ENCODE measurements at regions not wholly inside any gene's neighbourhood (a gene's known extent, or its start where the extent isn't known, plus 50 kb on each side); places are given as distances from the start of the nearest gene placed in this dataset.

GRCh38 chr22:27418261-27418660 is 383.3 kb downstream of the MN1 start:
- H3K9me3 Mint-ChIP-seq, result peaks cover 0 to 12% (median 3%) of the 10 kb centered on the region in 11 donors
- no peak for DNase-seq
- intact Hi-C loops (cut with micrococcal nuclease), result no loop called here
- H3K4me1 Mint-ChIP-seq, result peaks cover 0 to 5% (median 0%) of the 10 kb centered on the region in 7 donors
- ATAC-seq, result no peak
- no peak overlapping the region for H3K4me3 Mint-ChIP-seq
- peaks cover 15 to 66% (median 45%) of the 10 kb centered on the region in 5 donors for H3K27me3 Mint-ChIP-seq
- no peak overlapping the region for H3K4me3 ChIP-seq (ENCODE audit: low read length)
- no peak overlapping the region for H3K27ac ChIP-seq (ENCODE audit: low read depth, low read length)
- no peaks in the 10 kb centered on the region for H3K36me3 Mint-ChIP-seq
- no peak overlapping the region for H3K27ac Mint-ChIP-seq
- CTCF ChIA-PET, result no interaction called here
- H3K36me3 ChIP-seq (ENCODE audit: control insufficient read depth in 2 of 3, insufficient read depth in 3 of 3, low read length in 3 of 3), result no peaks in the 10 kb centered on the region
- H3K27me3 ChIP-seq (ENCODE audit: control insufficient read depth in 2 of 2, insufficient read depth in 2 of 2, low read length in 2 of 2), result no peaks in the 10 kb centered on the region
- no peaks in the 10 kb centered on the region for H3K9me3 ChIP-seq (ENCODE audit: control insufficient read depth in 2 of 3, low read length in 3 of 3)
- no peaks in the 10 kb centered on the region for H3K4me1 ChIP-seq (ENCODE audit: control insufficient read depth in 2 of 2, insufficient read depth in 2 of 2, low read length in 2 of 2)
- POLR2A ChIA-PET, result no interaction called here

GRCh38 chr22:27419473-27419872 is 382.1 kb downstream of the MN1 start:
- H3K27me3 Mint-ChIP-seq, result peaks cover 15 to 59% (median 40%) of the 10 kb centered on the region in 5 donors
- no peaks in the 10 kb centered on the region for H3K36me3 Mint-ChIP-seq
- ChIA-PET CTCF (no interaction called here), POLR2A (no interaction called here)
- peaks cover 0 to 12% (median 3%) of the 10 kb centered on the region in 11 donors for H3K9me3 Mint-ChIP-seq
- no peak overlapping the region for H3K27ac Mint-ChIP-seq
- Histone ChIP-seq H3K9me3 (ENCODE audit: control insufficient read depth in 2 of 3, low read length in 3 of 3) (no peaks in the 10 kb centered on the region), H3K4me1 (ENCODE audit: control insufficient read depth in 2 of 2, insufficient read depth in 2 of 2, low read length in 2 of 2) (no peaks in the 10 kb centered on the region), H3K4me3 (ENCODE audit: low read length) (no peak overlapping the region), H3K36me3 (ENCODE audit: control insufficient read depth in 2 of 3, insufficient read depth in 3 of 3, low read length in 3 of 3) (no peaks in the 10 kb centered on the region), H3K27ac (ENCODE audit: low read depth, low read length) (no peak overlapping the region), H3K27me3 (ENCODE audit: control insufficient read depth in 2 of 2, insufficient read depth in 2 of 2, low read length in 2 of 2) (no peaks in the 10 kb centered on the region)
- DNase-seq (no peak), ATAC-seq (no peak)
- peaks cover 0 to 5% (median 0%) of the 10 kb centered on the region in 7 donors for H3K4me1 Mint-ChIP-seq
- H3K4me3 Mint-ChIP-seq, result no peak overlapping the region
- intact Hi-C loops (cut with micrococcal nuclease), result no loop called here

GRCh38 chr22:27420195-27420816 is 381.2 kb downstream of the MN1 start:
- Mint-ChIP-seq H3K4me3 (no peak overlapping the region), H3K27ac (no peak overlapping the region), H3K4me1 (peaks cover 0 to 5% (median 0%) of the 10 kb centered on the region in 7 donors), H3K9me3 (peaks cover 0 to 12% (median 3%) of the 10 kb centered on the region in 11 donors), H3K27me3 (peaks cover 15 to 60% (median 41%) of the 10 kb centered on the region in 5 donors), H3K36me3 (no peaks in the 10 kb centered on the region)
- ATAC-seq, result no peak
- H3K4me1 ChIP-seq (ENCODE audit: control insufficient read depth in 2 of 2, insufficient read depth in 2 of 2, low read length in 2 of 2), result no peaks in the 10 kb centered on the region
- H3K27ac ChIP-seq (ENCODE audit: low read depth, low read length), result no peak overlapping the region
- CTCF ChIA-PET, result no interaction called here
- no peaks in the 10 kb centered on the region for H3K27me3 ChIP-seq (ENCODE audit: control insufficient read depth in 2 of 2, insufficient read depth in 2 of 2, low read length in 2 of 2)
- intact Hi-C loops (cut with micrococcal nuclease), result no loop called here
- H3K36me3 ChIP-seq (ENCODE audit: control insufficient read depth in 2 of 3, insufficient read depth in 3 of 3, low read length in 3 of 3), result no peaks in the 10 kb centered on the region
- DNase-seq, result no peak
- no peaks in the 10 kb centered on the region for H3K9me3 ChIP-seq (ENCODE audit: control insufficient read depth in 2 of 3, low read length in 3 of 3)
- POLR2A ChIA-PET, result no interaction called here
- no peak overlapping the region for H3K4me3 ChIP-seq (ENCODE audit: low read length)

DNA sequence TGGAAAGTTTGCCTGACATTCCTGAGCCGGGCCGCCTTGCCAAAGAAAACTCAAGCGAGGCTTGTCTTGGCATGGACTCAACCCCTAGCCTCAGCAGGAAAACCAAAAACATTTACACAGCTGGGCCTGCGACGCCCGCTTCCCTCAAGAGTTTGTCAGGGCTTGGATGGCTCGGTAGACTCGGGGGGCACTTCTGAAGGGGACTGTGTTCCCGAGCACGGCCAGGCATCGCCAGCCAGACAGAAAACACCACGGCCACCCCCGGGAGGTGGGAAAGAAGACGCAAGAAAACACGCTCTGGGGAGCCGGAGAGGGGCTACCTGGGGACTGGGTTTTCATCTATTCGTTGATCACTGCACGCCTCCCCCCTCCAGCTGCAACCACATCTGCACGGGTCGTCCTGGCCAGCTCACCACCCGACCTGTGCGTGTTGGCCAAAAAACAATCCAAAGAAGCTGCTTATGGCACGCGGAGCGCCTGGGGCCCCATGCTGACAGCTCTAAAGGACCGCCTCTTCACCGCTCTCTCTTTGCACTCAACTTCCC is 380.7 kb downstream of the MN1 start:
- H3K36me3 Mint-ChIP-seq, result no peaks in the 10 kb centered on the region
- peaks cover 15 to 64% (median 39%) of the 10 kb centered on the region in 5 donors for H3K27me3 Mint-ChIP-seq
- ATAC-seq, result no peak
- Histone ChIP-seq H3K36me3 (ENCODE audit: control insufficient read depth in 2 of 3, insufficient read depth in 3 of 3, low read length in 3 of 3) (no peaks in the 10 kb centered on the region), H3K27me3 (ENCODE audit: control insufficient read depth in 2 of 2, insufficient read depth in 2 of 2, low read length in 2 of 2) (no peaks in the 10 kb centered on the region), H3K9me3 (ENCODE audit: control insufficient read depth in 2 of 3, low read length in 3 of 3) (no peaks in the 10 kb centered on the region), H3K27ac (ENCODE audit: low read depth, low read length) (no peak overlapping the region), H3K4me1 (ENCODE audit: control insufficient read depth in 2 of 2, insufficient read depth in 2 of 2, low read length in 2 of 2) (no peaks in the 10 kb centered on the region), H3K4me3 (ENCODE audit: low read length) (no peak overlapping the region)
- intact Hi-C loops (cut with micrococcal nuclease), result no loop called here
- H3K4me1 Mint-ChIP-seq, result peaks cover 0 to 5% (median 0%) of the 10 kb centered on the region in 7 donors
- no peak for DNase-seq
- H3K9me3 Mint-ChIP-seq, result peaks cover 0 to 14% (median 5%) of the 10 kb centered on the region in 11 donors
- no peak overlapping the region for H3K27ac Mint-ChIP-seq
- no peak overlapping the region for H3K4me3 Mint-ChIP-seq
- ChIA-PET CTCF (no interaction called here), POLR2A (no interaction called here)

- Mint-ChIP-seq H3K27me3 (peaks cover 15 to 53% (median 30%) of the 10 kb centered on the region in 5 donors), H3K27ac (no peak overlapping the region), H3K36me3 (peaks cover 0 to under 1% (median 0%) of the 10 kb centered on the region in 5 donors), H3K4me3 (no peak overlapping the region), H3K9me3 (peaks cover 0 to 17% (median 5%) of the 10 kb centered on the region in 11 donors), H3K4me1 (peaks cover 0 to 1% (median 0%) of the 10 kb centered on the region in 7 donors)
- Histone ChIP-seq H3K27me3 (ENCODE audit: control insufficient read depth in 2 of 2, insufficient read depth in 2 of 2, low read length in 2 of 2) (no peaks in the 10 kb centered on the region), H3K4me1 (ENCODE audit: control insufficient read depth in 2 of 2, insufficient read depth in 2 of 2, low read length in 2 of 2) (no peaks in the 10 kb centered on the region), H3K4me3 (ENCODE audit: low read length) (no peak overlapping the region), H3K9me3 (ENCODE audit: control insufficient read depth in 2 of 3, low read length in 3 of 3) (no peaks in the 10 kb centered on the region), H3K36me3 (ENCODE audit: control insufficient read depth in 2 of 3, insufficient read depth in 3 of 3, low read length in 3 of 3) (no peaks in the 10 kb centered on the region), H3K27ac (ENCODE audit: low read depth, low read length) (no peak overlapping the region)
- ChIA-PET CTCF (no interaction called here), POLR2A (no interaction called here)
- intact Hi-C loops (cut with micrococcal nuclease), result no loop called here
- DNase-seq (no peak), ATAC-seq (no peak)
These were observed 379.1 kb downstream of the MN1 start for GRCh38 chr22:27422442-27422841.

DNA sequence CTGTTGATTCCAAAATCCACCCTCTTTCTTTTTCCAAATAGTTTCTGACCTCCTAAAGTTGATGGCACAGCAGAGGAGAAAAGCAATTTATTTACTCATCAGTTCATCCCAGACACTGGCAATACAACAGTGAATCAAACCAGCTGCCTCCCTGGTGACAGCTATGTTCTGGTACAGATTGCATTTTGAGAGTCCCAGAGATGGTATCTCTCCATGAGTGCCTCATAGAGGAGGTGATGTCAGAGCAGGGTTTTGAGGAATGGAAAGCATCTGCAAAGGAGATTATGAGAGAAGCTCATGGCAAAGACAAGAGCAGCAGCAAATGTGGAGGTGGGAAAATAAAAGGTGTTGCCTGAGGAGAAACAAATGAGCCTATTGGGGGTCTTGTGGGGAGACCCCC is 377.2 kb downstream of the MN1 start:
- CTCF ChIA-PET, result no interaction called here
- Mint-ChIP-seq H3K4me1 (peaks cover 0 to 1% (median 0%) of the 10 kb centered on the region in 7 donors), H3K27ac (no peak overlapping the region), H3K4me3 (no peak overlapping the region), H3K27me3 (peaks cover 15 to 59% (median 31%) of the 10 kb centered on the region in 5 donors), H3K9me3 (peaks cover 6 to 31% (median 14%) of the 10 kb centered on the region in 11 donors), H3K36me3 (peaks cover 0 to 13% (median 0%) of the 10 kb centered on the region in 5 donors)
- Histone ChIP-seq H3K9me3 (ENCODE audit: control insufficient read depth in 2 of 3, low read length in 3 of 3) (peaks cover 0 to 6% (median 0%) of the 10 kb centered on the region in 3 experiments), H3K4me3 (ENCODE audit: low read length) (no peak overlapping the region), H3K27me3 (ENCODE audit: control insufficient read depth in 2 of 2, insufficient read depth in 2 of 2, low read length in 2 of 2) (no peaks in the 10 kb centered on the region), H3K36me3 (ENCODE audit: control insufficient read depth in 2 of 3, insufficient read depth in 3 of 3, low read length in 3 of 3) (no peaks in the 10 kb centered on the region), H3K27ac (ENCODE audit: low read depth, low read length) (no peak overlapping the region), H3K4me1 (ENCODE audit: control insufficient read depth in 2 of 2, insufficient read depth in 2 of 2, low read length in 2 of 2) (no peaks in the 10 kb centered on the region)
- ATAC-seq, result no peak
- intact Hi-C loops (cut with micrococcal nuclease), result no loop called here
- no peak for DNase-seq
- POLR2A ChIA-PET, result no interaction called here

DNA sequence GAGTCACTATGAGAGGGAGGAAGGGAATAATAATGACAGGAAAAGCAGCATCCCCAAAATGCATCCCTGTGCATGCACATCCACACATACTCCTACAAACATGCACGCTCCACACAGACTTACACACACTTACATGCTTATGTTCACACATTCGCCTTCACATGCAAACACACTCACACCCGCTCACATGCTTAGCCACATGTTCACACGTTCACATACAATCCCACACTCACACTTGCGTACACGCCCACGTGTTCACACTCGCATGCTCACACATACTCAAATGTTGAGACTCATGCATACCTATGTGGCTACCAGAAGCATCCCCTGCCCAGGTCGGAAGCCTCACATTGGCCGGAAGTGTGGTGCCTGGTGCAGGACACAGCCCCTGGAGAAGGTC is 372.1 kb downstream of the MN1 start:
- DNase-seq (no peak), ATAC-seq (no peak)
- POLR2A ChIA-PET, result no interaction called here
- Histone ChIP-seq H3K4me3 (ENCODE audit: low read length) (no peak overlapping the region), H3K36me3 (ENCODE audit: control insufficient read depth in 2 of 3, insufficient read depth in 3 of 3, low read length in 3 of 3) (no peaks in the 10 kb centered on the region), H3K27me3 (ENCODE audit: control insufficient read depth in 2 of 2, insufficient read depth in 2 of 2, low read length in 2 of 2) (no peaks in the 10 kb centered on the region), H3K27ac (ENCODE audit: low read depth, low read length) (no peak overlapping the region), H3K4me1 (ENCODE audit: control insufficient read depth in 2 of 2, insufficient read depth in 2 of 2, low read length in 2 of 2) (no peaks in the 10 kb centered on the region), H3K9me3 (ENCODE audit: control insufficient read depth in 2 of 3, low read length in 3 of 3) (peaks cover 0 to 21% (median 0%) of the 10 kb centered on the region in 3 experiments)
- Mint-ChIP-seq H3K36me3 (peaks cover 0 to 13% (median 0%) of the 10 kb centered on the region in 5 donors), H3K27ac (no peak overlapping the region), H3K4me3 (no peak overlapping the region), H3K4me1 (no peaks in the 10 kb centered on the region), H3K27me3 (peaks cover 0 to 36% (median 10%) of the 10 kb centered on the region in 5 donors), H3K9me3 (peaks cover 7 to 33% (median 15%) of the 10 kb centered on the region in 11 donors)
- CTCF ChIA-PET, result no interaction called here
- intact Hi-C loops (cut with micrococcal nuclease), result no loop called here

All from naive thymus-derived CD4-positive, alpha-beta T cell (primary cell).